GM12878 (cell line): ENCODE measurements at regions not wholly inside any gene's neighbourhood (a gene's known extent, or its start where the extent isn't known, plus 50 kb on each side); places are given as distances from the start of the nearest gene placed in this dataset.

Experiments used
- ATAC-seq: fragments of 200-7000 bp; cut with Tn5 transposase; 3 replicates; pipeline ENCODE4 v1.9.1; 2020; ENCODE audit warnings: mild to moderate bottlenecking, moderate library complexity
- BruUV-seq: library from RNA; stranded (reverse); fragments of 400-500 nt; replicated peaks from 2 replicates; lab custom pipeline; 2021; lab: Mats Ljungman, UMichigan
- CTCF ChIA-PET: fragments of 300-600 bp; sonication (Branson Sonifier 250); formaldehyde crosslinking; extraction: SDS; loops from one replicate; lab custom pipeline; 2021; ENCODE audit warnings: inconsistent platforms; lab: Yijun Ruan, JAX
- POLR2A ChIA-PET: fragments of 350-600 bp; formaldehyde crosslinking; extraction: SDS; loops from one replicate; lab custom pipeline; 2021; ENCODE audit warnings: inconsistent platforms; lab: Charles Lee
- RAD21 ChIA-PET: fragments of 300-600 bp; sonication (Branson Sonifier 250); formaldehyde crosslinking; loops from one replicate; lab custom pipeline; 2023; ENCODE audit warnings: antibody characterized with exemption; ENCODE audit not compliant: unreplicated experiment; lab: Charles Lee
- SMC1A ChIA-PET: fragments of 300-600 bp; sonication (Branson Sonifier 250); formaldehyde crosslinking; loops from one replicate; lab custom pipeline; 2023; ENCODE audit not compliant: unreplicated experiment, uncharacterized antibody; lab: Charles Lee
- DNase-seq: peaks from one replicate; pipeline ENCODE4 v3.0.0-alpha.2; 2011; ENCODE audit warnings: low read depth, low spot score
- FAIRE-seq: peaks from 3 replicates; lab custom pipeline; 2011; peaks lifted over from hg19 to GRCh38; lab: Jason Lieb, UNC
- H2AFZ ChIP-seq: 2 replicates; pipeline ENCODE4 v1.6.0; 2011; ENCODE audit warnings: low read depth, low read length, control low read depth; ENCODE audit not compliant: control insufficient read depth
- H3K27ac ChIP-seq: 2 replicates; pipeline ENCODE4 v1.5.1; 2011; ENCODE audit warnings: control low read depth; ENCODE audit not compliant: control insufficient read depth, insufficient read depth
- H3K27me3 ChIP-seq, 2 experiments: replicated peaks in 1 of 2; 2 replicates each; pipeline versions ENCODE4 v1.6.0 to v1.6.1; 2011; ENCODE audit warnings: low read length in 1 of 2; ENCODE audit not compliant: control insufficient read depth in 2 of 2, insufficient read depth in 2 of 2
- H3K36me3 ChIP-seq, 2 experiments: 2 replicates each; pipeline ENCODE4 v1.5.1; 2011; ENCODE audit warnings: low read length in 1 of 2; ENCODE audit not compliant: control insufficient read depth in 2 of 2, insufficient read depth in 2 of 2
- H3K4me1 ChIP-seq: 2 replicates; pipeline ENCODE4 v1.6.1; 2011; ENCODE audit warnings: mild to moderate bottlenecking, low read length, moderate library complexity, mixed read lengths; ENCODE audit not compliant: control insufficient read depth, insufficient read depth
- H3K4me2 ChIP-seq: 2 replicates; pipeline ENCODE4 v1.6.0; 2011; ENCODE audit warnings: control low read depth; ENCODE audit not compliant: control insufficient read depth, insufficient read depth
- H3K4me3 ChIP-seq: fragments of 200-600 bp; sonication (generic); 2 replicates; pipeline ENCODE4 v1.5.1; 2016
- H3K79me2 ChIP-seq: 2 replicates; pipeline ENCODE4 v1.6.0; 2011; ENCODE audit warnings: low read length; ENCODE audit not compliant: control insufficient read depth, insufficient read depth
- H3K9ac ChIP-seq: 2 replicates; pipeline ENCODE4 v1.8.0; 2011; ENCODE audit warnings: low read length, control low read depth, mixed read lengths; ENCODE audit not compliant: control insufficient read depth, insufficient read depth
- H3K9me3 ChIP-seq: replicated peaks from 3 replicates; pipeline ENCODE4 v1.5.1; 2011; ENCODE audit warnings: mild to moderate bottlenecking, low read length; ENCODE audit not compliant: control insufficient read depth, insufficient read depth
- H4K20me1 ChIP-seq: 2 replicates; pipeline ENCODE4 v1.6.0; 2011; ENCODE audit not compliant: control insufficient read depth, insufficient read depth
- ETV6 ChIP-seq, 2 experiments: fragments of 450-650 bp in 1 of 2; IDR thresholded peaks in 1 of 2; conservative IDR thresholded peaks in 1 of 2; 2 replicates each; pipeline ENCODE4 v1.6.1; 2014; ENCODE audit warnings: antibody characterized with exemption in 1 of 2, borderline replicate concordance in 1 of 2, low read depth in 1 of 2, mild to moderate bottlenecking in 1 of 2, moderate library complexity in 1 of 2
- MEF2B ChIP-seq: fragments of 450-650 bp; IDR thresholded peaks from 2 replicates; pipeline ENCODE4 v1.6.1; 2018; ENCODE audit warnings: mild to moderate bottlenecking, moderate library complexity; ENCODE audit not compliant: partially characterized antibody, poor library complexity, severe bottlenecking
- NFYA ChIP-seq: IDR thresholded peaks from 2 replicates; pipeline ENCODE4 v1.6.1; 2011; ENCODE audit warnings: low read depth, mild to moderate bottlenecking, low read length, improper control_type of control experiment, borderline replicate concordance
- NFYB ChIP-seq: IDR thresholded peaks from 2 replicates; pipeline ENCODE4 v1.6.1; 2011; ENCODE audit warnings: low read depth, mild to moderate bottlenecking, low read length, improper control_type of control experiment, moderate library complexity; ENCODE audit not compliant: insufficient read depth
- RAD51 ChIP-seq: fragments of 450-650 bp; IDR thresholded peaks from 2 replicates; pipeline ENCODE4 v1.6.1; 2016; ENCODE audit warnings: moderate library complexity, mild to moderate bottlenecking, inconsistent platforms
- STAT3 ChIP-seq: IDR thresholded peaks from 2 replicates; pipeline ENCODE4 v1.6.1; 2011; ENCODE audit warnings: low read depth, low read length, improper control_type of control experiment
- ZNF274 ChIP-seq: IDR thresholded peaks from one replicate; pipeline ENCODE4 v1.8.0; 2011; ENCODE audit not compliant: insufficient read length, insufficient read depth
- WGBS: methylation state at CpG from one replicate; pipeline ENCODE4 v1.1.6; 2016; ENCODE audit warnings: low lambda C conversion rate; ENCODE audit not compliant: insufficient replicate concordance, insufficient coverage; ENCODE audit errors: missing lambda C conversion rate; 5-methylcytosine and 5-hydroxymethylcytosine counted together
- in situ Hi-C: fragments of 300-500 bp; cut with MboI; formaldehyde crosslinking; loops from 9 replicates; pipeline ENCODE4 v1.14.3; 2018; ENCODE audit warnings: mixed read lengths
- intact Hi-C: fragments of 100-400 bp; cut with micrococcal nuclease; formaldehyde crosslinking; loops from one replicate; pipeline ENCODE4 v1.14.2; 2022; ENCODE audit not compliant: unreplicated experiment
- TF ChIP-seq, protein P1 (sequence below): fragments of 150-350 bp; IDR thresholded peaks from 2 replicates; pipeline ENCODE4 v1.6.1; 2014; ENCODE audit warnings: mild to moderate bottlenecking, low read depth, low read length
- TF ChIP-seq, protein P2 (sequence below): fragments of 450-650 bp; IDR thresholded peaks from 2 replicates; pipeline ENCODE4 v1.6.1; 2016; ENCODE audit warnings: mild to moderate bottlenecking
- TF ChIP-seq, protein P3 (sequence below): IDR thresholded peaks from 2 replicates; pipeline ENCODE4 v1.6.1; 2012; ENCODE audit warnings: mild to moderate bottlenecking, low read depth, low read length

GRCh38 chr9:73380411-73380810 is 228.7 kb downstream of the ANXA1 start:
- WGBS, result 11% methylated on average over 3 of the region's 3 CpGs
- POLR2A ChIA-PET, result interaction anchor here (0.5 kb wide), 1 partner anchor 56 kb away, joined by 4 read pairs; no protein-coding TSS in a partner anchor
- CTCF ChIA-PET, result no interaction called here

More at GRCh38 chr9:73380411-73380810, 228.7 kb downstream of the ANXA1 start:
- Histone ChIP-seq H4K20me1 (no peaks in the 10 kb centered on the region), H3K27me3 (no peaks in the 10 kb centered on the region), H3K9me3 (no peaks in the 10 kb centered on the region), H3K27ac (no peak overlapping the region), H3K4me2 (no peak overlapping the region), H3K4me1 (no peaks in the 10 kb centered on the region), H3K36me3 (no peaks in the 10 kb centered on the region), H3K4me3 (no peak overlapping the region), H3K9ac (no peak overlapping the region), H3K79me2 (no peaks in the 10 kb centered on the region), H2AFZ (no peak overlapping the region)
- no peak for TF ChIP-seq ZNF274
- no peak for TF ChIP-seq NFYB
- TF ChIP-seq STAT3, result no peak
- TF ChIP-seq NFYA, result no peak
- TF ChIP-seq, protein P1, sequence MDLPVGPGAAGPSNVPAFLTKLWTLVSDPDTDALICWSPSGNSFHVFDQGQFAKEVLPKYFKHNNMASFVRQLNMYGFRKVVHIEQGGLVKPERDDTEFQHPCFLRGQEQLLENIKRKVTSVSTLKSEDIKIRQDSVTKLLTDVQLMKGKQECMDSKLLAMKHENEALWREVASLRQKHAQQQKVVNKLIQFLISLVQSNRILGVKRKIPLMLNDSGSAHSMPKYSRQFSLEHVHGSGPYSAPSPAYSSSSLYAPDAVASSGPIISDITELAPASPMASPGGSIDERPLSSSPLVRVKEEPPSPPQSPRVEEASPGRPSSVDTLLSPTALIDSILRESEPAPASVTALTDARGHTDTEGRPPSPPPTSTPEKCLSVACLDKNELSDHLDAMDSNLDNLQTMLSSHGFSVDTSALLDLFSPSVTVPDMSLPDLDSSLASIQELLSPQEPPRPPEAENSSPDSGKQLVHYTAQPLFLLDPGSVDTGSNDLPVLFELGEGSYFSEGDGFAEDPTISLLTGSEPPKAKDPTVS, result no peak
- no peak for TF ChIP-seq ETV6 (conservative IDR thresholded peaks at IDR 0.05 in 1 of 2, IDR thresholded peaks at IDR 0.05 in 1 of 2; ENCODE audit: borderline replicate concordance in 1 of 2, low read depth in 1 of 2)
- TF ChIP-seq, protein P2, sequence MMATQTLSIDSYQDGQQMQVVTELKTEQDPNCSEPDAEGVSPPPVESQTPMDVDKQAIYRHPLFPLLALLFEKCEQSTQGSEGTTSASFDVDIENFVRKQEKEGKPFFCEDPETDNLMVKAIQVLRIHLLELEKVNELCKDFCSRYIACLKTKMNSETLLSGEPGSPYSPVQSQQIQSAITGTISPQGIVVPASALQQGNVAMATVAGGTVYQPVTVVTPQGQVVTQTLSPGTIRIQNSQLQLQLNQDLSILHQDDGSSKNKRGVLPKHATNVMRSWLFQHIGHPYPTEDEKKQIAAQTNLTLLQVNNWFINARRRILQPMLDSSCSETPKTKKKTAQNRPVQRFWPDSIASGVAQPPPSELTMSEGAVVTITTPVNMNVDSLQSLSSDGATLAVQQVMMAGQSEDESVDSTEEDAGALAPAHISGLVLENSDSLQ, result no peak
- TF ChIP-seq, protein P3, sequence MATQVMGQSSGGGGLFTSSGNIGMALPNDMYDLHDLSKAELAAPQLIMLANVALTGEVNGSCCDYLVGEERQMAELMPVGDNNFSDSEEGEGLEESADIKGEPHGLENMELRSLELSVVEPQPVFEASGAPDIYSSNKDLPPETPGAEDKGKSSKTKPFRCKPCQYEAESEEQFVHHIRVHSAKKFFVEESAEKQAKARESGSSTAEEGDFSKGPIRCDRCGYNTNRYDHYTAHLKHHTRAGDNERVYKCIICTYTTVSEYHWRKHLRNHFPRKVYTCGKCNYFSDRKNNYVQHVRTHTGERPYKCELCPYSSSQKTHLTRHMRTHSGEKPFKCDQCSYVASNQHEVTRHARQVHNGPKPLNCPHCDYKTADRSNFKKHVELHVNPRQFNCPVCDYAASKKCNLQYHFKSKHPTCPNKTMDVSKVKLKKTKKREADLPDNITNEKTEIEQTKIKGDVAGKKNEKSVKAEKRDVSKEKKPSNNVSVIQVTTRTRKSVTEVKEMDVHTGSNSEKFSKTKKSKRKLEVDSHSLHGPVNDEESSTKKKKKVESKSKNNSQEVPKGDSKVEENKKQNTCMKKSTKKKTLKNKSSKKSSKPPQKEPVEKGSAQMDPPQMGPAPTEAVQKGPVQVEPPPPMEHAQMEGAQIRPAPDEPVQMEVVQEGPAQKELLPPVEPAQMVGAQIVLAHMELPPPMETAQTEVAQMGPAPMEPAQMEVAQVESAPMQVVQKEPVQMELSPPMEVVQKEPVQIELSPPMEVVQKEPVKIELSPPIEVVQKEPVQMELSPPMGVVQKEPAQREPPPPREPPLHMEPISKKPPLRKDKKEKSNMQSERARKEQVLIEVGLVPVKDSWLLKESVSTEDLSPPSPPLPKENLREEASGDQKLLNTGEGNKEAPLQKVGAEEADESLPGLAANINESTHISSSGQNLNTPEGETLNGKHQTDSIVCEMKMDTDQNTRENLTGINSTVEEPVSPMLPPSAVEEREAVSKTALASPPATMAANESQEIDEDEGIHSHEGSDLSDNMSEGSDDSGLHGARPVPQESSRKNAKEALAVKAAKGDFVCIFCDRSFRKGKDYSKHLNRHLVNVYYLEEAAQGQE, result no peak
- TF ChIP-seq RAD51, result no peak
- TF ChIP-seq MEF2B, result no peak
- no TSS peak for BruUV-seq
- FAIRE-seq (no peak), ATAC-seq (no peak), DNase-seq (no peak)
- in situ Hi-C loops (no loop called here), intact Hi-C loops (no loop called here)
- ChIA-PET SMC1A (no interaction called here), RAD21 (no interaction called here)
